NCI-H2029 treated with DMSO at 0.1 percent for 48 hours (cell line): ENCODE measurements at regions not wholly inside any gene's neighbourhood (a gene's known extent, or its start where the extent isn't known, plus 50 kb on each side); places are given as distances from the start of the nearest gene placed in this dataset.

ENCODE experiments used
- DNase-seq: peaks from one replicate; lab custom pipeline; 2025; lab: John Stamatoyannopoulos, UW

- DNase-seq: peak; percentile 44
Measured at GRCh38 chr13:111037927-111038326, 77.2 kb upstream of the ARHGEF7 start.

DNA sequence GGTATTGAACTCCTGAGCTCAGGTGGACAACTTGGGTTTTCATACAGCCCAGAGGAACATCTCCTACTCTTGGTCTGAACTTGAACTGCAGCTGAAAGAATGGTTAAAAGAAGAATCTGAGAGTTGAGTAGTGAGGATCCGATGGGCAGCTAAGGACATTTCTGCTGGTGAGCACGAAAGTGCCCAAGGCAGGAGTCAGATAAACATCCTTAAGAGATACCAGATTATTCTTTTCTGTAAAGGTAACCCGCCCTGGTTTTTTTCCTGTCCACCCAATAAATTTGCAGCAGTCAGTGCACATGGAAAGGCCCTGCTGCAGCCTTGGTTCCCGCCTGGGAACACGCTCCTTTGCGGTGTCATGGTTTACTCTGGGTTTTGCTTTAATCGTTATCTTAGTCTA is 78.4 kb upstream of the ARHGEF7 start:
- DNase-seq: no peak

DNA sequence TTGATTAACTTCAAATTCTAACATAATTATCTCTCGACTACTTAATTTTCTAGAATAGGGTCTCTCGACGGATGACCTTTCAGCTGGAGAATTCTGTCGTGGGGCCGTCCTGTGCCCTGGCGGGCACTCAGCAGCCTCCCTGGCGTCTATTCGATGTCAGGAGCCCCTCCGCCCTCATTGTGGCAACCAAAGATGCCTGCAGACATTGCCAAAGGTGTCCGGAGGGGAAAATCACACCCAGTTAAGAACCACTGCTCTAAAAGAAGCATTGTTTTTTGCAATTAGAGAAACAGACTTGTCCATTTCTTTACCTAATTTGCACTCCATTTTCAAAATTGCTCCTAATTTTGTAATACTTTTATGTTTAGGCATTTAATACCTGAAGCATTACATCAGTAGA is 79.2 kb upstream of the ARHGEF7 start:
- DNase-seq: no peak

DNA sequence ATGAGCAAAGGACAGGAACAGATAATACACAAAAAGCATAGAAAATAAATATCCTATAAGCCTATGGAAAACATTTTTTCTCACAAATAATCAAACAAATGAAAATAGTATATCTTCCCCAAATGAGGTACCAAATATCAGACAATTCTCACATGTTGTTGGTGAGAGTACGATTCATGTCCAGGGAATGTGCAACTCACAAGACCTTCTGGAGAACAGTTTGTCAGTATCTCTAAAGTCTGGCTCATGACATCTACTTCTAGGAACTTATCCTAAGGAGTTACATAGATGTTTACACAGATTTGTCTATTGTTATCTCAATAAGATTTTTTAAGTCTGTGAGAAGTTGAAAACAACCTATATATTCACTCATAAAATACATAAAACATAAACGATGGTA is 80.3 kb upstream of the ARHGEF7 start:
- no peak for DNase-seq

- no peak for DNase-seq
Measured at GRCh38 chr13:111033172-111034130, 81.7 kb upstream of the ARHGEF7 start.

DNA sequence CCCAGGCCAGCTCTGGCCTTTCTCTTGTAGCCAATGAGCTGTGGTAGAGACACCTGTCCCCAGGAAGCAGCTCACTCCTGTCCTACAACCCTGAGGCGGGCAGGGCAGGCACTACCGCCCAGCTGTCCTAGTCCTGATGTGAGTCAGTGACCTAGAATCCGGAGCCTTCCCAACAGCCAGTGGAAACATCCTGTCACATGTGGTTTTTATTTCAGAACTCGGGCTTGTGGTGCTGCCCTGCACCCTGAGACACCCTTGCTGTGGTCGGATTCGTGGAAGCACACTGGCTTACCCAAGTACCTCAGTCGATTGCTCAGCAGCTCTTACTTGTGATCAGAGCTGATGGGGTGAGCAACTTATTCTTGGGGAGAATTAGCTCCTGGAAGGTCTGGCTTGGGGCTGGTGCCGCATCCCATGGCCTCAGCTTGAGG is 83.6 kb upstream of the ARHGEF7 start:
- no peak for DNase-seq

- DNase-seq: no peak
Measured at GRCh38 chr13:111029957-111030609, 85.0 kb upstream of the ARHGEF7 start.

DNA sequence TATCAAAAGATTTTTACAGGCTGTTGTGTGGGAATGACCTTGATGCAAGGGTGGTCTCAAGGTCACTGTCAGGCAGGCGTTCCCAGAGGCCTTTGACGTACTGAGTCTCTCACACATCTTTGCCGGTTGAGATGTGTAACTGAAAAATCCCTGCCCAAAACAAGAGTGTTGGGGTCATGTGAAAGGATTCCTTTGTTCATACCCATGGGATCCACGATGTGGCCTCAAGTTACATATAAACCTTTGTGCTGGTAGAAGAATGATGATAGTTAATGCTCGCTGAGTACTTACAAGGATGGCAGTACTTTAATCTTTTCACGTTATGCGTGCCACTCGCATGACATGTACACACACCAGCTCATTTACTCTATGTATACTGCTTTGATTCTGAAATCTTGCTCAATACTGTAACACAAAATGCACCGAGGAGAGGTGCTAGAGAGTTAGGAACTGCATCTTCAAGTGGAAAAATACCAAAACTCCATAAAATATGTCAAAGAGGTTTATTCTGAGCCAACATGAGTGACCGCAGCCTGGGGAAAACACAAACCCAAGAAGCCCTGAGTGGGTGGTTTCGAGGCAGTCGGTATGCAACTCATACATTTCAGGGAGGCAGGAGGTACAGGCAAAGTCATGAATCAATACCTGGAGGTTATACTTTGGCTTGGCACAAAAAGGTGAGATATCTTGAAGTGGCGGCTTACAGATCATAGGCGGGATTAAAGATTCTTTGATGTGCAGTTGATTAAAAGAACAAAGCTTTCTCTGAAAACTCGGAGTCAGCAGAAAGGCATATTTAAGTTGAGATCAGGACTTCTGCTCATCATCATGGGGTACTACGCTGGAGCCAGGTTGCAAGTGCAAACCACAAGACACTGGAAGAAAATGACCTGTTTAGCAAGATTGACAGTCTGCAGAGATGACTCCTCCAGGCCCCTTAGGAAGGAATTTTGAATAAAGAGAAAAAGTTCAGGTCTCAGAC is 87.4 kb upstream of the ARHGEF7 start:
- DNase-seq: no peak

DNA sequence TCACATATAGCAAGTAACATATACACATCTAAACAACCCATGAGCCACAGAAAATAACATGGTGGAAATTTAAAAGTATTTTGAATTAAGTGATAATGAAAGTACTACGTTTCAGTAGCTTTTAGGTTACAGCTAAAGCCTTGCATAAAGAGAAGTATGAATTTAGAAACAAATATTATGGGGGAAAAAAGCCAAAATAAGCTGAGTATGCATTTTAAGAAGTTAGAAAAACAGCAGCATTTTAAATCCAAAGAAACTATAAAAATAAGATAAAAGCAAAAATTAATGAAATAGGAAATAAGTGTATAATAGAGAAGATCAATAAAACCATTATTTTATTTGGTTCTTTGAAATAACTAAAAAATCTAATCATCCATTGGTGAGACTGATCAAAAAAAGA is 89.8 kb upstream of the ARHGEF7 start:
- DNase-seq: no peak

GRCh38 chr13:111022886-111023285 is 92.2 kb upstream of the ARHGEF7 start:
- no peak for DNase-seq

- no peak for DNase-seq
Measured at GRCh38 chr13:111022241-111022640, 92.9 kb upstream of the ARHGEF7 start.

GRCh38 chr13:111021270-111021669 is 93.8 kb upstream of the ARHGEF7 start:
- DNase-seq: no peak

DNA sequence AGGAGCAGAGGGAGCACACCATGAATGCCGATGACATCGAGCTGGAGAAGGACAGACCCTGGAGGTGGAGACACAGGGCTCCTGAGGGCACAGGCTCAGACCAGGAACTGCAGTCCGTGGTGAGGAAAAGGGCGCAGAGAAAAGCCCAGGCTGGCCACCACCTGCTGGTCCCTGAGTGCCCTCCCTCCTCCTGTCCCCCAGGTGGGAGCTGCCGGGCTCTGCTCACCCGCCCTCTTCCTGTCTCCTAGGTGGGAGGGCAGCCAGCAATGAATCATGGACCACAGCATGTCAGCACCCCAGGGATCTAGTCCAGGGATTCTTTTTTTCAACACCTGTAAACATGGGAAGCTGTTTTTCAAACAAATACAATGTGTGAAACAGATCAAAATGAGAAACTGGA is 94.6 kb upstream of the ARHGEF7 start:
- DNase-seq: no peak

- DNase-seq: no peak
Measured at GRCh38 chr13:111020021-111020420, 95.1 kb upstream of the ARHGEF7 start.

DNA sequence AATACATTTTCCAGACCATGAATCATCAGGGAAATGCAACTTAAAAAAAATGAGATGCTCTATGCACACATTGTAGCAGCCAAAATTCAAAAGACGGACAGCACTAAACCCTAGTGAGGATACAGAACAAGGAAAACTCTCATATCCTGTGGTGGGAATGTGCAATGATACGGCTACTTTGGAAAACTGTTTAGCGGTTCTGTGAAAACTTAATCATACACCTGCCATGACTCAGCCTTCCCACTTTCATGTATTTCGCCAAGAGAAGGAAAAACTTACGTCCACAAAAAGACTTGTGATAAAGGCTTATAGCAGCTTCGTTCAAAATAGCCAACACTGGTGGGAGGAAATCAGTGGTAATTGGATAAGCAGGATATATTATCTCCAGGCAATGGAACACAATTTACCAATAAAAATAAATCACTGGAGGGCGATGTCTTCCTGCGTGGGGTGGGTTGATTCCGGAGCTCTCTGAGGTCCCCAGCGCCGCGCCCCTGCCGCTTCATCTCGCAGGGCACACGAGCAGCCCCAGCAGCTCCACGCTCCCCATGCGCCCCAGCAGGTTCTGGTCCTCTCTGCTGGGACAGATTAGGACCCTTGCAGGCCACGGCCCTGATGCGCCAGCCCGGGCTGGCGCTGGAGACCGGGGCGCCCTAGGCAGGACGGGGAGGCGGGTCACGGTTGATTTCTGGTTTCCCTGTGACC is 97.2 kb upstream of the ARHGEF7 start:
- no peak for DNase-seq

- DNase-seq: no peak
Measured at GRCh38 chr13:111013196-111013595, 98.3 kb upstream of the ANKRD10 start.

DNA sequence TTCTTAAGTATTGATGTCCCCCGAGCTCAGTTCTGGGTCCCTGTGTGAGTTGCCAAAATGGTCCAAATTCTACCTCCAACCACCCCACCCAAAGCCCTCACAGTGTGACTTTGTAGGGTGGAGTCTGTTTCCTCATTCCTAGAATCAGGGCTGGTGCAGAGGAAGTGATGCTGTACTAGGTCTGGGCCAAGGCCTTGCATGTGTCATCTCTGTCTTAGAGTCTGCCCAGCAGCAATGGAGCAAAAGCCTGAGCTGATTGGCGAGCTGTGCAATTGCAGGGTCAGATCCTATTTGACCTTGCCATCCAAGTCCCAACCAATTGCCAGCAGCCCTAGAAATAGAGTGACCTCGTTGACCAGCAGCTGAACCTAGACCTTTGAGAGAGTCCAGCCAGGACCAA is 97.0 kb upstream of the ANKRD10 start:
- DNase-seq: no peak

GRCh38 chr13:111008351-111008750 is 93.5 kb upstream of the ANKRD10 start:
- DNase-seq: no peak

DNA sequence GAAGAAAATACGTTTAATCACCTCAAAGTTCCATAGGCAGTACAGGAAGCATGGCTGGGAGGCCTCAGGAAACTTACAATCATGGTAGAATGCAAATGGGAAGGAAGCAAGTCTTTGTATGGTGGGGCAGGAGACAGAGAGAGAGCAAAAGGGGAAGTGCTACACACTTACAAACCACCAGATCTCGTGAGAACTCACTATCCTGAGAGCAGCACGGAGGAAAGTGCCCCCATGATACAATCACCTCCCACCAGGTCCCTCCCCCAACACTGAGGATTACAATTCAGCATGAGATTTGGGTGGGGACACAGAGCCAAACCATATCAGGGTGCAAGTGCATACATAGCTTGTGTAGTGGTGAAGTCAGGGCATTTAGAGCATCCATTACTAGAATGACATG is 92.3 kb upstream of the ANKRD10 start:
- no peak for DNase-seq

DNA sequence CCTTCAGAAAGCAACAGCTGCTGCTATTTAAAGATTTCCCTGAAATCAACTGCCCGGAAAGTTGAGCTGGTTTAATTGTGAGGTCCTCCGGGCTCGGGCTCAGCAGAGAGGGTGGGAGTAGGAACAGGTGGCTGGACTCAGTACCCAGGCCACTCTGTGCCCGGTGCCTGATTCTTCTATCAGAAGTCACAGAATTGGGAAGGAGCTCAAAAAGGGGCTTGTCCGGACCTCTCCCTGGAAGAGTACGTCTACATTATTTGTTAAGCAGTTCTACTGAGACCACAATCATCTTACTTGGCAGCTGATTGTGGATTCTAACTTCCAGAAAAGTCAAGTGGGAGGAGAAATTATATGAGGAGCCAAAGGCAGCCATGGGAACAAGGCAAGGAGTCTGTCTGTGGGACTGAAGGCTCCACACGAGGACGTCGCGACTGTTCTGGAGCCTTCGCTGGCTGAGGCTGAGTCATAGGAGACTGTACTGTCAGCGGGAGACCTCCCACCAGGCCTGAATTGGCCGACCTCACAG is 91.7 kb upstream of the ANKRD10 start:
- DNase-seq: no peak

- DNase-seq: no peak
Measured at GRCh38 chr13:111005808-111006505, 91.1 kb upstream of the ANKRD10 start.
